Prostate gland (tissue), 2 donors: ENCODE measurements at regions not wholly inside any gene's neighbourhood (a gene's known extent, or its start where the extent isn't known, plus 50 kb on each side); places are given as distances from the start of the nearest gene placed in this dataset.

Experiments
- DNase-seq: peaks from one replicate; pipeline ENCODE4 v3.0.0-alpha.2; 2019; ENCODE audit warnings: low spot score
- H3K27ac ChIP-seq, 2 donors: fragments of 200-600 bp; sonication (generic); 2 replicates each; pipeline ENCODE4 v1.5.1; 2017 to 2019
- H3K27me3 ChIP-seq: fragments of 200-600 bp; sonication (generic); replicated peaks from 2 replicates; pipeline ENCODE4 v1.5.1; 2019; ENCODE audit not compliant: insufficient read depth
- H3K36me3 ChIP-seq, 2 donors: fragments of 200-600 bp; sonication (generic); 1 replicate in 1 of 2; 2 replicates in 1 of 2; pipeline versions ENCODE4 v1.5.1 to v1.8.1; 2017 to 2019
- H3K4me1 ChIP-seq: fragments of 200-600 bp; sonication (generic); replicated peaks from 2 replicates; pipeline ENCODE4 v1.5.1; 2019
- H3K4me3 ChIP-seq, 2 donors: fragments of 200-600 bp; sonication (generic); 2 replicates each; pipeline ENCODE4 v1.5.1; 2017 to 2019
- H3K9me3 ChIP-seq: fragments of 200-600 bp; sonication (generic); 2 replicates; pipeline ENCODE4 v1.5.1; 2017
- CTCF ChIP-seq, 4 experiments: fragments of 200-600 bp in 2 of 4; fragments of 450-650 bp in 2 of 4; sonication (generic) in 2 of 4; IDR thresholded peaks; 1 replicate in 3 of 4; 2 replicates in 1 of 4; pipeline ENCODE4 v1.5.1; 2016 to 2019; ENCODE audit warnings: antibody characterized with exemption in 4 of 4, mild to moderate bottlenecking in 2 of 4, moderate library complexity in 2 of 4
- POLR2A ChIP-seq: fragments of 450-650 bp; IDR thresholded peaks from one replicate; pipeline ENCODE4 v1.6.1; 2016; ENCODE audit warnings: antibody characterized with exemption, mild to moderate bottlenecking
- POLR2AphosphoS5 ChIP-seq: sonication (generic); formaldehyde crosslinking; IDR thresholded peaks from one replicate; pipeline ENCODE4 v1.6.1; 2017; ENCODE audit warnings: antibody characterized with exemption
- WGBS: methylation state at CpG from one replicate; pipeline ENCODE4 v1.1.5; 2018; 5-methylcytosine and 5-hydroxymethylcytosine counted together
- intact Hi-C: fragments of 100-400 bp; cut with DNase I; formaldehyde crosslinking; loops from one replicate; pipeline ENCODE4 v1.14.2; 2022

- intact Hi-C loops = no loop called here
- Histone ChIP-seq H3K4me1 (no peaks in the 10 kb centered on the region), H3K27ac (no peak overlapping the region), H3K27me3 (no peaks in the 10 kb centered on the region), H3K9me3 (no peaks in the 10 kb centered on the region), H3K4me3 (no peak overlapping the region), H3K36me3 (no peaks in the 10 kb centered on the region)
- no peak for TF ChIP-seq POLR2A
- TF ChIP-seq POLR2AphosphoS5 = no peak
- TF ChIP-seq CTCF (IDR thresholded peaks at IDR 0.05) = no peak
- DNase-seq = no peak
- 67% methylated on average over 11 of the region's 11 CpGs for WGBS
Observed at GRCh38 chr11:96447208-96448110, 57.6 kb downstream of the JRKL start.

GRCh38 chr11:96448225-96448624 is 58.4 kb downstream of the JRKL start:
- Histone ChIP-seq H3K4me3 (no peak overlapping the region), H3K36me3 (no peaks in the 10 kb centered on the region), H3K9me3 (no peaks in the 10 kb centered on the region), H3K4me1 (no peaks in the 10 kb centered on the region), H3K27ac (no peak overlapping the region), H3K27me3 (no peaks in the 10 kb centered on the region)
- no peak for DNase-seq
- TF ChIP-seq CTCF (IDR thresholded peaks at IDR 0.05) (no peak), POLR2A (no peak), POLR2AphosphoS5 (no peak)
- intact Hi-C loops = no loop called here
- WGBS = 65% methylated on average over 3 of the region's 3 CpGs

GRCh38 chr11:96456111-96456510 is 66.3 kb downstream of the JRKL start:
- no peak for TF ChIP-seq CTCF (IDR thresholded peaks at IDR 0.05)
- no peak for TF ChIP-seq POLR2A
- no peak for TF ChIP-seq POLR2AphosphoS5
- H3K36me3 ChIP-seq = no peaks in the 10 kb centered on the region
- H3K4me3 ChIP-seq = no peak overlapping the region
- H3K27me3 ChIP-seq = no peaks in the 10 kb centered on the region
- no peak overlapping the region for H3K27ac ChIP-seq
- no peaks in the 10 kb centered on the region for H3K4me1 ChIP-seq
- intact Hi-C loops = no loop called here
- H3K9me3 ChIP-seq = no peaks in the 10 kb centered on the region
- no peak for DNase-seq

GRCh38 chr11:96459751-96460150 is 69.9 kb downstream of the JRKL start:
- no peaks in the 10 kb centered on the region for H3K36me3 ChIP-seq
- 84% methylated on average over 3 of the region's 3 CpGs for WGBS
- H3K27me3 ChIP-seq = no peaks in the 10 kb centered on the region
- no peak overlapping the region for H3K27ac ChIP-seq
- H3K4me3 ChIP-seq = no peak overlapping the region
- no peaks in the 10 kb centered on the region for H3K9me3 ChIP-seq
- TF ChIP-seq POLR2AphosphoS5 (no peak), POLR2A (no peak), CTCF (IDR thresholded peaks at IDR 0.05) (no peak)
- no peak for DNase-seq
- intact Hi-C loops = no loop called here
- H3K4me1 ChIP-seq = no peaks in the 10 kb centered on the region

- no peak overlapping the region for H3K27ac ChIP-seq
- H3K4me1 ChIP-seq = no peaks in the 10 kb centered on the region
- no peaks in the 10 kb centered on the region for H3K36me3 ChIP-seq
- H3K9me3 ChIP-seq = no peaks in the 10 kb centered on the region
- DNase-seq = no peak
- 36% methylated on average over 2 of the region's 2 CpGs for WGBS
- H3K27me3 ChIP-seq = no peaks in the 10 kb centered on the region
- H3K4me3 ChIP-seq = no peak overlapping the region
- no peak for TF ChIP-seq POLR2A
- no peak for TF ChIP-seq CTCF (IDR thresholded peaks at IDR 0.05)
- TF ChIP-seq POLR2AphosphoS5 = no peak
- intact Hi-C loops = no loop called here
Observed at GRCh38 chr11:96461871-96462270, 72.1 kb downstream of the JRKL start.
